ENCODE measurements at regions not wholly inside any gene's neighbourhood (a gene's known extent, or its start where the extent isn't known, plus 50 kb on each side); places are given as distances from the start of the nearest gene placed in this dataset.

DNA sequence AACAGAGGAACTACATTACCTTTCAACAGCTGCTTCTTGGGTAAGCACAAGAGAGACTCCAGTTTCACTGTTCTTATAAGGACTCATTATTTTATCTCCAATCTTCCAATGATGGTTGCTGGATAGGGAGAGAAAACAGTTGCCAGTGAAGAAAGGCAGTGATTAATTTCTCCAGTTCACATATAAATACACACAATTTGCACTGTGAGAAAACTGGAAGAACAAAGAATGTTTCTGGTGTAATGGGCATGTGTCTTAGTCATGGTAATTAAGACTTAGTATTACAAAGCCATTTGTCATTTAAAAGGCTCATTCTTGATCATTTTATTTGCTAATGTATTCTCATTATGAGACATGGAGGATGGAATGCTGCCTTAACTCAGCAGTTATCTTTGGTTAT, 78.0 kb upstream of the FAR2 start:
- Histone ChIP-seq H3K27me3 (ENCODE audit: control insufficient read depth in 2 of 2, insufficient read depth in 1 of 2, low read length in 1 of 2) (no peaks in the 10 kb centered on the region), H3K4me3 (ENCODE audit: low read length in 2 of 2) (no peak overlapping the region), H3K9me3 (ENCODE audit: control insufficient read depth in 2 of 2, insufficient read depth in 1 of 2, low read length in 1 of 2) (no peaks in the 10 kb centered on the region), H3K4me1 (ENCODE audit: control insufficient read depth in 2 of 2, insufficient read depth in 2 of 2, low read length in 2 of 2) (no peaks in the 10 kb centered on the region), H3K27ac (ENCODE audit: low read depth in 1 of 2, low read length in 1 of 2) (no peak overlapping the region), H3K36me3 (ENCODE audit: control insufficient read depth in 2 of 2, insufficient read depth in 2 of 2, low read length in 1 of 2) (no peaks in the 10 kb centered on the region)
- DNase-seq (ENCODE audit: low read depth in 6 of 9, low spot score in 9 of 9) = no peak

DNA sequence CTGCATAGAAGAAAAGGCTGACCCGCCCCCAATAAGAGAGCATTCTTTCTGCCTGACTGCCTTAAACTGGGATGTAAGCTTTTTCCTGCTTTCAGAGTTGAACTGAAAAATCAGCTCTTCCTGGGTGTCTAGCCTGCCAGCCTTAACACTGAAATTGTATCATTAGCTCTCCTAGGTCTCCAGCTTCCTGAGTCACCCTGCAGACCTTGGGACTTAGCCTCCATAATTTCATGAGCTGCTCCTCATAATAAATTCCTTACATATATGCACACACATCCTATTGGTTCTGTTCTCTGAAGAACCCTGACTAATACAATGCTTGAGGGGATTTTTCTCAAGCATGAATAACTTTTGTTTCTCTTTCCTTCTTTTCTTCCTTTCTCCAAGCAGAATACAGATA, 76.4 kb upstream of the FAR2 start:
- H3K9me3 ChIP-seq (ENCODE audit: control insufficient read depth in 2 of 2, insufficient read depth in 1 of 2, low read length in 1 of 2) = no peaks in the 10 kb centered on the region
- DNase-seq (ENCODE audit: low read depth in 6 of 9, low spot score in 9 of 9) = no peak
- H3K27me3 ChIP-seq (ENCODE audit: control insufficient read depth in 2 of 2, insufficient read depth in 1 of 2, low read length in 1 of 2) = no peaks in the 10 kb centered on the region
- no peaks in the 10 kb centered on the region for H3K4me1 ChIP-seq (ENCODE audit: control insufficient read depth in 2 of 2, insufficient read depth in 2 of 2, low read length in 2 of 2)
- no peak overlapping the region for H3K4me3 ChIP-seq (ENCODE audit: low read length in 2 of 2)
- H3K36me3 ChIP-seq (ENCODE audit: control insufficient read depth in 2 of 2, insufficient read depth in 2 of 2, low read length in 1 of 2) = no peaks in the 10 kb centered on the region
- WGBS = 93% methylated on average over 1 of the region's 1 CpG
- H3K27ac ChIP-seq (ENCODE audit: low read depth in 1 of 2, low read length in 1 of 2) = no peak overlapping the region

DNA sequence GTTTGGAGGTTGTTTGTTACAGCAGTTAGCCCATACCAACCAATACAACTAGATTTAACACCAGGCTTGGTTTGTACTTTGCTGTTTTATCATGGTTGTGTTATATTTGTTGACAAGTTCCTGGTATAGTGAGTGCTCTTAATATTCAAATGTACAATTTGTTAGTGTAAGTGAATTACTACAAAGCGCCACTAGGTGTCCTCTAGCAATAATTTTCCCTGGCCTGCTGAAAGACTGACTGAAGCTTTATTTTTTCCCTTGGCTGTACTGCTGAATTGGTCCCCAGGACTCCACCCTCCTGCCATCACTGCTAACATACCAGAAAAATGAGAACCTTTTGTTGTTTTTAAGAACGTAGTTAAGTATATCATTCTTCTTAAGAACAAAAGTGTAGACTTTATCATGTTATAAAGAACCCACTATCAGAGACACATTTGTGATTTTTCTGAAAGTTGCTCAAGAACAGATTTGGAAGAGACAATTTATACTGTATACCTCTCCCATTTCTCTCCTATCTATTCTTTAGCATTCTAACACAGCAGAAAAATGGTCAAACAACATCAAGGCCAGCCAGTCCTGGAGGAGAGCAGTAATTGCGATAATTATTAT, 75.3 kb upstream of the FAR2 start:
- Histone ChIP-seq H3K9me3 (ENCODE audit: control insufficient read depth in 2 of 2, insufficient read depth in 1 of 2, low read length in 1 of 2) (no peaks in the 10 kb centered on the region), H3K4me3 (ENCODE audit: low read length in 2 of 2) (no peak overlapping the region), H3K27ac (ENCODE audit: low read depth in 1 of 2, low read length in 1 of 2) (no peak overlapping the region), H3K4me1 (ENCODE audit: control insufficient read depth in 2 of 2, insufficient read depth in 2 of 2, low read length in 2 of 2) (no peaks in the 10 kb centered on the region), H3K36me3 (ENCODE audit: control insufficient read depth in 2 of 2, insufficient read depth in 2 of 2, low read length in 1 of 2) (no peaks in the 10 kb centered on the region), H3K27me3 (ENCODE audit: control insufficient read depth in 2 of 2, insufficient read depth in 1 of 2, low read length in 1 of 2) (no peaks in the 10 kb centered on the region)
- peak in 8 of 9 donors; percentile 12 to 64 (median 24) for DNase-seq (ENCODE audit: low read depth in 6 of 9, low spot score in 9 of 9)
- 34% methylated on average over 3 of the region's 3 CpGs for WGBS

DNA sequence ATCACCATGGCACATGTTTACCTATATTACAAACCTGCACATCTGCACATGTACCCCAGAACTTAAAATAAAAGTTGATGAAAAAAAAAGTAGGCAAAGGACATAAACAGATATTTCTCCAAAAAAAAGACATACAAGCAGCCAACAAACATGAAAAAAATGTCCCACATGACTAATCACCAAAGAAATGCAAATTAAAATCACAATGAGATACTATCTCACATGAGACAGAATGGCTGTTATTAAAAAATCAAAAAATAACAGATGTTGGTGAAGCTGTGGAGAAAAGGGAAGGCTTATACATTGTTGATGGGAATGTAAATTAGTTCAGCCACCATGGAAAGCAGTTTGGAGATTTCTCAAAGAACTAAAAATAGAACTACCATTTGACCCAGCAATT, 68.0 kb upstream of the FAR2 start:
- H3K4me3 ChIP-seq (ENCODE audit: low read length in 2 of 2) = no peak overlapping the region
- H3K4me1 ChIP-seq (ENCODE audit: control insufficient read depth in 2 of 2, insufficient read depth in 2 of 2, low read length in 2 of 2) = no peaks in the 10 kb centered on the region
- no peak for DNase-seq (ENCODE audit: low read depth in 6 of 9, low spot score in 9 of 9)
- no peaks in the 10 kb centered on the region for H3K36me3 ChIP-seq (ENCODE audit: control insufficient read depth in 2 of 2, insufficient read depth in 2 of 2, low read length in 1 of 2)
- H3K27me3 ChIP-seq (ENCODE audit: control insufficient read depth in 2 of 2, insufficient read depth in 1 of 2, low read length in 1 of 2) = no peaks in the 10 kb centered on the region
- H3K27ac ChIP-seq (ENCODE audit: low read depth in 1 of 2, low read length in 1 of 2) = no peak overlapping the region
- no peaks in the 10 kb centered on the region for H3K9me3 ChIP-seq (ENCODE audit: control insufficient read depth in 2 of 2, insufficient read depth in 1 of 2, low read length in 1 of 2)

DNA sequence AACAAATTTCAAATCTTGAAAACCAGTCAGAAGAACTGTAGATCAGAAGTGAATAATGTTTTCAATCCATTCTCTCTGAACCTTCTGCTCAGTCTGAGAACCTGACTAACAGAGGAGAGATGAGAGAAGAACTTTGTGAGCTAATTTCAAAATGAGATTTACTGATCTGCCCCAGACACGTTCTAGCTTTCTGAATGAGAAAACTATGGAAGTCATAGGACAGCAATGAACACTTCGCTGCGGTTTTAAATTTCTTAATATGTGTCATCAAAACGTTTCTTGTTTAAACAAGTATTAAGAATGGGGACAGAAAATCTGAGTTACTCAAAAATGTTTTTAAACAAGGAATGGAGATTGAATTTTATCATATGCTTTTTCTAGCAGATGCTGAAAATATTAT, 66.6 kb upstream of the FAR2 start:
- H3K27ac ChIP-seq (ENCODE audit: low read depth in 1 of 2, low read length in 1 of 2) = no peak overlapping the region
- H3K4me3 ChIP-seq (ENCODE audit: low read length in 2 of 2) = no peak overlapping the region
- no peaks in the 10 kb centered on the region for H3K4me1 ChIP-seq (ENCODE audit: control insufficient read depth in 2 of 2, insufficient read depth in 2 of 2, low read length in 2 of 2)
- H3K9me3 ChIP-seq (ENCODE audit: control insufficient read depth in 2 of 2, insufficient read depth in 1 of 2, low read length in 1 of 2) = no peaks in the 10 kb centered on the region
- no peaks in the 10 kb centered on the region for H3K36me3 ChIP-seq (ENCODE audit: control insufficient read depth in 2 of 2, insufficient read depth in 2 of 2, low read length in 1 of 2)
- no peak for DNase-seq (ENCODE audit: low read depth in 6 of 9, low spot score in 9 of 9)
- whole genome bisulfite sequencing = 93% methylated on average over 4 of the region's 4 CpGs
- H3K27me3 ChIP-seq (ENCODE audit: control insufficient read depth in 2 of 2, insufficient read depth in 1 of 2, low read length in 1 of 2) = no peaks in the 10 kb centered on the region

DNA sequence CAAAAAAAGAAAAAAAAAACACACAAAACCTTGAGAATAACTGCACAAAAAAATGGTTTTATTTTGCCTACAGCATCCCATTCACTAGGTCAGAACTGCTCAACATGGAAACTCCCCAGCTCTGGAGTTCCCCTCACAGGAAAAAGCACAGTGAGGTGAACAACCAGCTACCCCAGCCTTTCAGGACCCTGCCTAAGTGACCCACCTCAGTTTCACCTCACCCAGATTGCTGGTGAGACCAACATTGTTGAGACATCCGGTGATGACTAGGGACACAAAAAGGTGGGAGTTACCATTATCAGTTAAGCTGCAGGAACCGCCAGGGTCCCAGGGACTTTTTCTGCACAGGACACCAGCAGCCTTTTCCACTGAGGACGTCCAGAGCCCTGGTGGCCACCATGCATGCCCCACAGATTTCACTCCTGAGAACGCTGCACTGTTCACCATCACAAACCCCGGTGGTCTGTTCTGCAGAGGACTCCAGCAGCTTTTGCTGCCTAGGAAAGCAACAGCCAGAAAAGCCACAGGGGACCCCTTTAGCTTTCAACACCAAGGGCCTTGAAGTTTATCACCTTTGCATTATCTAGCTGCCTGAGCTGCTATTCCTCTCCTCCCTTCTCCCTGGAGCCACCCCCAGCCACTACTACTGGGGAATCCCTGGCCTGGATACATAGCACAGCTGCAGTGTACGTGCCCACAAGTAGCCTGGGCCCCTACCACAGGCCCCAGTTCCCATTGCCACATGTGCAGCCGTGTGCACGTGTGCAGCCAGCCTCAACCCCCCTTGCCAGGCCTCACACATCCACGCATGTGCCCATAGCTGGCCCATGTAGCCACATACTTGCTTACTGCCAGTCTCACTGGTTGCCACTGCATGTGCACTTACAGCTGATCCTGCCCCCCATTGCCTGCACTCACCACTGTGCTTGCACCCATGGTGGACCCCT, 62.5 kb upstream of the FAR2 start:
- Histone ChIP-seq H3K27ac (ENCODE audit: low read depth in 1 of 2, low read length in 1 of 2) (no peak overlapping the region), H3K4me1 (ENCODE audit: control insufficient read depth in 2 of 2, insufficient read depth in 2 of 2, low read length in 2 of 2) (no peaks in the 10 kb centered on the region), H3K4me3 (ENCODE audit: low read length in 2 of 2) (no peak overlapping the region), H3K27me3 (ENCODE audit: control insufficient read depth in 2 of 2, insufficient read depth in 1 of 2, low read length in 1 of 2) (no peaks in the 10 kb centered on the region), H3K9me3 (ENCODE audit: control insufficient read depth in 2 of 2, insufficient read depth in 1 of 2, low read length in 1 of 2) (no peaks in the 10 kb centered on the region), H3K36me3 (ENCODE audit: control insufficient read depth in 2 of 2, insufficient read depth in 2 of 2, low read length in 1 of 2) (no peaks in the 10 kb centered on the region)
- 81% methylated on average over 9 of the region's 9 CpGs for WGBS
- DNase-seq (ENCODE audit: low read depth in 6 of 9, low spot score in 9 of 9) = no peak

DNA sequence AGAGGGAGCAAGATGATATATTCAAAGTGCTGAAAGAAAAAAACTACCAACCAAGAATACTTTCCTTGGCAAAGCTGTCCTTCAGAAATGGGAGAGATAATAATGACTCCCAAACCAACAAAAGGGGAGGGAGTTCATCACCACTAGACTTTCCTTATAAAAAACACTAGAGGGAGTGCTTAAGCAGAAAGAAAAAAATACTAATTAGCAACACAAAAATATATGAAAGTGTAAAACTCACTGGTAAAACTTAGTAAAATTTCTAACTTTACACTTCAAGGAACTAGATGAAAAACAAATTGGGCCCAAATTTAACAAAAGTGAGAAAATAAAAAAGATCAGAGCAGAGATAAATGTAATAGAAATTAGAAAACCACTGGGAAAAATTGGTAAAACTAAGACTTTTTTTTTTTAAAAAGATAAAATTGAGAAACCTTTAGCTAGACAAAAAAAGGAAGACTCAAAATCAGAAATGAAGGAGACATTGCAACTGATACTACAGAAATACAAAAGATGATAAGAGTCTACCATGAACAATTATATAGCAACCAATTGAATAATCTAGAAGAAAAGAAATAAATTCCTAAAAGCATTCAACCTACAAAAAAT, 60.4 kb upstream of the FAR2 start:
- Histone ChIP-seq H3K36me3 (ENCODE audit: control insufficient read depth in 2 of 2, insufficient read depth in 2 of 2, low read length in 1 of 2) (no peaks in the 10 kb centered on the region), H3K9me3 (ENCODE audit: control insufficient read depth in 2 of 2, insufficient read depth in 1 of 2, low read length in 1 of 2) (peaks cover 0 to 6% of the 10 kb centered on the region in 2 donors), H3K4me3 (ENCODE audit: low read length in 2 of 2) (no peak overlapping the region), H3K4me1 (ENCODE audit: control insufficient read depth in 2 of 2, insufficient read depth in 2 of 2, low read length in 2 of 2) (no peaks in the 10 kb centered on the region), H3K27me3 (ENCODE audit: control insufficient read depth in 2 of 2, insufficient read depth in 1 of 2, low read length in 1 of 2) (no peaks in the 10 kb centered on the region), H3K27ac (ENCODE audit: low read depth in 1 of 2, low read length in 1 of 2) (no peak overlapping the region)
- DNase-seq (ENCODE audit: low read depth in 6 of 9, low spot score in 9 of 9) = no peak

Data from thymus (tissue), 11 donors.